HFFc6 (cell line): ENCODE measurements at regions not wholly inside any gene's neighbourhood (a gene's known extent, or its start where the extent isn't known, plus 50 kb on each side); places are given as distances from the start of the nearest gene placed in this dataset.

ENCODE experiments used
- DNase-seq: peaks from one replicate; pipeline ENCODE4 v3.0.0-alpha.2; 2018
- H3K27ac Mint-ChIP-seq: 2 replicates; pipeline ENCODE4 v1.8.0; 2020; ENCODE audit warnings: mild to moderate bottlenecking, mixed read lengths
- H3K27me3 Mint-ChIP-seq: 2 replicates; pipeline ENCODE4 v1.8.0; 2021; ENCODE audit warnings: mild to moderate bottlenecking, moderate library complexity, mixed read lengths; ENCODE audit not compliant: insufficient read depth
- H3K36me3 Mint-ChIP-seq: 2 replicates; pipeline ENCODE4 v1.8.0; 2021; ENCODE audit warnings: low read depth, mixed read lengths
- H3K4me1 Mint-ChIP-seq: 2 replicates; pipeline ENCODE4 v1.8.0; 2020; ENCODE audit warnings: low read depth, mixed read lengths
- H3K4me3 Mint-ChIP-seq: 2 replicates; pipeline ENCODE4 v1.8.0; 2020; ENCODE audit warnings: mild to moderate bottlenecking, moderate library complexity, mixed read lengths
- H3K9me3 Mint-ChIP-seq: 2 replicates; pipeline ENCODE4 v1.8.0; 2020; ENCODE audit warnings: mild to moderate bottlenecking, mixed read lengths
- TF ChIP-seq, protein P1 (sequence below): fragments of 200-600 bp; sonication (generic); IDR thresholded peaks from 2 replicates; pipeline ENCODE4 v1.5.0; 2021; ENCODE audit warnings: antibody characterized with exemption, mild to moderate bottlenecking

- Mint-ChIP-seq H3K27ac (peak overlapping the region; percentile 89), H3K4me3 (peak overlapping the region; percentile 93), H3K9me3 (no peaks in the 10 kb centered on the region), H3K4me1 (peaks cover 74% of the 10 kb centered on the region), H3K36me3 (no peaks in the 10 kb centered on the region), H3K27me3 (no peaks in the 10 kb centered on the region; the same call in 1 of the 2 replicates)
- TF ChIP-seq, protein P1, sequence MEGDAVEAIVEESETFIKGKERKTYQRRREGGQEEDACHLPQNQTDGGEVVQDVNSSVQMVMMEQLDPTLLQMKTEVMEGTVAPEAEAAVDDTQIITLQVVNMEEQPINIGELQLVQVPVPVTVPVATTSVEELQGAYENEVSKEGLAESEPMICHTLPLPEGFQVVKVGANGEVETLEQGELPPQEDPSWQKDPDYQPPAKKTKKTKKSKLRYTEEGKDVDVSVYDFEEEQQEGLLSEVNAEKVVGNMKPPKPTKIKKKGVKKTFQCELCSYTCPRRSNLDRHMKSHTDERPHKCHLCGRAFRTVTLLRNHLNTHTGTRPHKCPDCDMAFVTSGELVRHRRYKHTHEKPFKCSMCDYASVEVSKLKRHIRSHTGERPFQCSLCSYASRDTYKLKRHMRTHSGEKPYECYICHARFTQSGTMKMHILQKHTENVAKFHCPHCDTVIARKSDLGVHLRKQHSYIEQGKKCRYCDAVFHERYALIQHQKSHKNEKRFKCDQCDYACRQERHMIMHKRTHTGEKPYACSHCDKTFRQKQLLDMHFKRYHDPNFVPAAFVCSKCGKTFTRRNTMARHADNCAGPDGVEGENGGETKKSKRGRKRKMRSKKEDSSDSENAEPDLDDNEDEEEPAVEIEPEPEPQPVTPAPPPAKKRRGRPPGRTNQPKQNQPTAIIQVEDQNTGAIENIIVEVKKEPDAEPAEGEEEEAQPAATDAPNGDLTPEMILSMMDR, result no peak
- peak; percentile 33 for DNase-seq
These were observed 151.2 kb upstream of the SLC4A4 start for GRCh38 chr4:71187404-71188155.

DNA sequence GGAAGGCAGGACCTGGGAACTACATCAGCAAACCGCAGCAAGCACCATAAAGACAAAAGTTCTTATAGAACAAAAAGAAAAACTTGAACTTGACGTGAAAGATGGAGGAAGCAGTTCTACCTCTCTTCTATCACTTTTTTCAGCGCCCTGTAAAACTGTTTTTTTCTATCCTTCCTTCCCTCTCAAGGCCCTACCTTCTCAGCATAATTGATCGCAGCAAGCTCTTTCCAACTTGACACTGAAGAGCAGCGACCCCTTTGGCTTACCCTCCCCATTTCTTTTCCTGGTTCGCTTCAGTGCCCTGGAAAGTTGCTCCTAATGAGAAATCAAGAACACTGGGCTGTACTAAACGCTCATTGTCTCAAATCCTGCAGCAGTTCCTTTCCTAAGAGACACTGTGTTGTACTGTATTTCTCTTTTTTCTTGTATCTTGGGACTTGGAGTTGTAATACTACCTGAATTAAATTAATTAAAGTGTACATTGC, 150.6 kb upstream of the SLC4A4 start:
- DNase-seq, result no peak
- TF ChIP-seq, protein P1, result peak; percentile 31
- no peaks in the 10 kb centered on the region for H3K36me3 Mint-ChIP-seq
- peaks cover 78% of the 10 kb centered on the region for H3K4me1 Mint-ChIP-seq
- no peaks in the 10 kb centered on the region; the same call in 1 of the 2 replicates for H3K27me3 Mint-ChIP-seq
- peak overlapping the region; percentile 93 for H3K4me3 Mint-ChIP-seq
- H3K9me3 Mint-ChIP-seq, result no peaks in the 10 kb centered on the region
- H3K27ac Mint-ChIP-seq, result peak overlapping the region; percentile 89

DNA sequence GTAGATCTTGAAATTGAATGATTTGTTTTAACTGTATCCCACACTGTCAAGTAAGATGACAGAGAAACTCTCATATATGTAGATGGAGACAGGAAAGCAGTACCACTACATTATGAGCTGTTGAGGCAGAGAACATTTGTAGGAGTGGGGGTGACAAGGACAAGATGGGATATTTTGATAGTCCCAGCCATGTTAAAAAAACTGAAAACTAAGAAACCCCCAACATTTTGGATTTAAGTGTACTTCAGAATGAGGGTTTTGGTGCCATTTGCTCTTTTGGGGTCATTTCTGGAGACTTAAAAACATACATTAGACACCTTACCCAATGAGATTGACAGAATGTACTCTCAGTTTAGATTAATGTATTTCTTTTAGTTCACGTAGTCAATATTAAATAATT, 149.9 kb upstream of the SLC4A4 start:
- Mint-ChIP-seq H3K4me3 (peak overlapping the region; percentile 93), H3K4me1 (peaks cover 81% of the 10 kb centered on the region), H3K27me3 (no peaks in the 10 kb centered on the region; the same call in 1 of the 2 replicates), H3K27ac (peak overlapping the region; percentile 89), H3K36me3 (peaks cover 6% of the 10 kb centered on the region; the same call in 1 of the 2 replicates), H3K9me3 (no peaks in the 10 kb centered on the region)
- DNase-seq, result no peak
- TF ChIP-seq, protein P1, result no peak

GRCh38 chr4:71189471-71189870, 149.3 kb upstream of the SLC4A4 start:
- Mint-ChIP-seq H3K4me3 (peak overlapping the region; percentile 93), H3K27me3 (no peaks in the 10 kb centered on the region; the same call in 1 of the 2 replicates), H3K4me1 (peaks cover 79% of the 10 kb centered on the region), H3K27ac (peak overlapping the region; percentile 89), H3K36me3 (peaks cover 6% of the 10 kb centered on the region; the same call in 1 of the 2 replicates), H3K9me3 (no peaks in the 10 kb centered on the region)
- TF ChIP-seq, protein P1, result peak; percentile 47
- DNase-seq, result peak; percentile 71

DNA sequence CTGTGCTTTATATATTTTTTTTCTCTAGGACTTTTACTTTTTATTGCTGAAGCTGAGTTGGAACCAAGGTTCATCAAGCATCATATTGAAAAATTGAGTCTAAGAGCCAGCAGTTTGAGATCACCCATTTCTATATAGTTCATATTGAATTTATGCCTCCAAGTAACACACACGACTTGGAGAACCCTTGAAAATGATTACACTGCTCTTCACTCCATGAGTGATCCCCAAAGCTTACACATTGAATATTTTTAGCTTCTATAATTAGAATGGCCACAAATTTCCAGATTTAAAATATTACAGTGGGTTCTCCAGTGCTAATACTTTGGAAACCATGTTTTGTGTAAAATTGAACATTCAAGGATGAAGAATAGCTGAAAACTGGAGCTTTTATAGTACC, 144.4 kb upstream of the SLC4A4 start:
- H3K36me3 Mint-ChIP-seq, result peaks cover 6% of the 10 kb centered on the region; the same call in 1 of the 2 replicates
- no peaks in the 10 kb centered on the region for H3K27me3 Mint-ChIP-seq
- peaks cover 65% of the 10 kb centered on the region for H3K4me1 Mint-ChIP-seq

More for the DNA sequence above, 144.4 kb upstream of the SLC4A4 start:
- peak overlapping the region; percentile 27 for H3K27ac Mint-ChIP-seq
- TF ChIP-seq, protein P1, result no peak
- no peak overlapping the region for H3K4me3 Mint-ChIP-seq
- no peak for DNase-seq
- no peaks in the 10 kb centered on the region for H3K9me3 Mint-ChIP-seq
